ENCODE measurements at regions not wholly inside any gene's neighbourhood (a gene's known extent, or its start where the extent isn't known, plus 50 kb on each side); places are given as distances from the start of the nearest gene placed in this dataset.

- Histone ChIP-seq H3K9me3 (no peaks in the 10 kb centered on the region), H3K4me1 (no peaks in the 10 kb centered on the region), H3K27ac (no peak overlapping the region), H3K4me3 (no peak overlapping the region), H3K27me3 (no peaks in the 10 kb centered on the region), H3K36me3 (no peaks in the 10 kb centered on the region)
- intact Hi-C loops (cut with DNase I) = no loop called here
- ATAC-seq = no peak
- TF ChIP-seq POLR2A (IDR thresholded peaks at IDR 0.05) = no peak
- TF ChIP-seq CTCF (IDR thresholded peaks at IDR 0.05) = no peak
- no peak for DNase-seq
Observed at GRCh38 chr5:93058309-93058708, 522.7 kb downstream of the NR2F1-AS1 start.

- ATAC-seq (no peak), DNase-seq (no peak)
- H3K27ac ChIP-seq = no peak overlapping the region
- WGBS (ENCODE audit: insufficient coverage, low coverage, low lambda C conversion rate, missing lambda C conversion rate) = 44% methylated on average over 2 of the region's 2 CpGs
- H3K36me3 ChIP-seq = no peaks in the 10 kb centered on the region
- H3K4me1 ChIP-seq = no peaks in the 10 kb centered on the region
- no peaks in the 10 kb centered on the region for H3K9me3 ChIP-seq
- H3K27me3 ChIP-seq = no peaks in the 10 kb centered on the region
- TF ChIP-seq POLR2A (IDR thresholded peaks at IDR 0.05) = no peak
- no peak for TF ChIP-seq CTCF (IDR thresholded peaks at IDR 0.05)
- intact Hi-C loops (cut with DNase I) = no loop called here
- H3K4me3 ChIP-seq = no peak overlapping the region
Observed at GRCh38 chr5:93057311-93057710, 523.7 kb downstream of the NR2F1-AS1 start.

GRCh38 chr5:93055971-93056370 lies 525.0 kb downstream of the NR2F1-AS1 start:
- H3K27ac ChIP-seq = no peak overlapping the region
- DNase-seq = no peak
- no peak for ATAC-seq
- TF ChIP-seq CTCF (IDR thresholded peaks at IDR 0.05) (no peak), POLR2A (IDR thresholded peaks at IDR 0.05) (no peak)
- H3K4me3 ChIP-seq = no peak overlapping the region
- H3K36me3 ChIP-seq = no peaks in the 10 kb centered on the region
- WGBS (ENCODE audit: insufficient coverage, low coverage, low lambda C conversion rate, missing lambda C conversion rate) = 89% methylated on average over 3 of the region's 3 CpGs
- intact Hi-C loops (cut with DNase I) = no loop called here
- no peaks in the 10 kb centered on the region for H3K27me3 ChIP-seq
- H3K9me3 ChIP-seq = no peaks in the 10 kb centered on the region
- H3K4me1 ChIP-seq = no peaks in the 10 kb centered on the region

GRCh38 chr5:93055561-93055960 lies 525.5 kb downstream of the NR2F1-AS1 start:
- Histone ChIP-seq H3K4me3 (no peak overlapping the region), H3K27me3 (no peaks in the 10 kb centered on the region), H3K9me3 (no peaks in the 10 kb centered on the region), H3K27ac (no peak overlapping the region), H3K36me3 (no peaks in the 10 kb centered on the region), H3K4me1 (no peaks in the 10 kb centered on the region)
- ATAC-seq (no peak), DNase-seq (no peak)
- TF ChIP-seq CTCF (IDR thresholded peaks at IDR 0.05) = no peak
- TF ChIP-seq POLR2A (IDR thresholded peaks at IDR 0.05) = no peak
- 50% methylated on average over 1 of the region's 1 CpG for WGBS (ENCODE audit: insufficient coverage, low coverage, low lambda C conversion rate, missing lambda C conversion rate)
- intact Hi-C loops (cut with DNase I) = no loop called here

- 75% methylated on average over 1 of the region's 2 CpGs for WGBS (ENCODE audit: insufficient coverage, low coverage, low lambda C conversion rate, missing lambda C conversion rate)
- DNase-seq (no peak), ATAC-seq (no peak)
- H3K27ac ChIP-seq = no peak overlapping the region
- TF ChIP-seq CTCF (IDR thresholded peaks at IDR 0.05) = no peak
- TF ChIP-seq POLR2A (IDR thresholded peaks at IDR 0.05) = no peak
- H3K9me3 ChIP-seq = no peaks in the 10 kb centered on the region
- intact Hi-C loops (cut with DNase I) = no loop called here
- no peaks in the 10 kb centered on the region for H3K36me3 ChIP-seq
- H3K4me3 ChIP-seq = no peak overlapping the region
- no peaks in the 10 kb centered on the region for H3K4me1 ChIP-seq
- no peaks in the 10 kb centered on the region for H3K27me3 ChIP-seq
Observed at GRCh38 chr5:93054424-93055163, 526.4 kb downstream of the NR2F1-AS1 start.
